Vagina (tissue), 2 donors: ENCODE measurements at regions not wholly inside any gene's neighbourhood (a gene's known extent, or its start where the extent isn't known, plus 50 kb on each side); places are given as distances from the start of the nearest gene placed in this dataset.

Experiments used
- DNase-seq, 2 donors: peaks; one replicate each; pipeline ENCODE4 v3.0.0-alpha.2; 2017; ENCODE audit errors: extremely low spot score in 2 of 2
- H3K27ac ChIP-seq: fragments of 200-600 bp; sonication (generic); one replicate; pipeline ENCODE4 v1.5.1; 2019
- H3K27me3 ChIP-seq: fragments of 200-600 bp; sonication (generic); one replicate; pipeline ENCODE4 v1.5.1; 2019
- H3K36me3 ChIP-seq, 2 donors: fragments of 200-600 bp; sonication (generic); one replicate each; pipeline ENCODE4 v1.5.1; 2017 to 2019
- H3K4me1 ChIP-seq: fragments of 200-600 bp; sonication (generic); one replicate; pipeline ENCODE4 v1.5.1; 2019
- H3K4me3 ChIP-seq, 2 donors: fragments of 200-600 bp; sonication (generic); 1 replicate in 1 of 2; 2 replicates in 1 of 2; pipeline ENCODE4 v1.5.1; 2016 to 2019
- H3K9me3 ChIP-seq: fragments of 200-600 bp; sonication (generic); one replicate; pipeline ENCODE4 v1.5.1; 2019
- POLR2A ChIP-seq, 2 donors: fragments of 450-650 bp; IDR thresholded peaks; one replicate each; pipeline ENCODE4 v1.6.1; 2017; ENCODE audit warnings: antibody characterized with exemption in 2 of 2, mild to moderate bottlenecking in 2 of 2, moderate library complexity in 2 of 2
- POLR2AphosphoS5 ChIP-seq, 2 donors: sonication (generic); formaldehyde crosslinking; IDR thresholded peaks; one replicate each; pipeline ENCODE4 v1.9.0; 2017; ENCODE audit warnings: antibody characterized with exemption in 2 of 2, mild to moderate bottlenecking in 2 of 2, low read depth in 1 of 2; ENCODE audit not compliant: insufficient read depth in 1 of 2
- intact Hi-C: fragments of 100-400 bp; cut with DNase I; formaldehyde crosslinking; loops from one replicate; pipeline ENCODE4 v1.15.1; 2023
- TF ChIP-seq, protein P1 (sequence below), 3 experiments: fragments of 450-650 bp in 2 of 3; fragments of 200-600 bp in 1 of 3; sonication (generic) in 1 of 3; IDR thresholded peaks; one replicate each; pipeline ENCODE4 v1.5.1; 2017 to 2019; ENCODE audit warnings: antibody characterized with exemption in 3 of 3, mild to moderate bottlenecking in 2 of 3, moderate library complexity in 2 of 3

- H3K36me3 ChIP-seq, result no peaks in the 10 kb centered on the region
- no peak for DNase-seq
These were observed 490.3 kb downstream of the PIK3C3 start for GRCh38 chr18:42445359-42445758.

GRCh38 chr18:42446195-42446594, 491.2 kb downstream of the PIK3C3 start:
- Histone ChIP-seq H3K27me3 (no peaks in the 10 kb centered on the region), H3K9me3 (no peaks in the 10 kb centered on the region), H3K4me1 (no peaks in the 10 kb centered on the region), H3K36me3 (no peaks in the 10 kb centered on the region), H3K4me3 (no peak overlapping the region), H3K27ac (no peak overlapping the region)
- intact Hi-C loops, result no loop called here
- no peak for TF ChIP-seq POLR2AphosphoS5 (IDR thresholded peaks at IDR 0.05; ENCODE audit: insufficient read depth in 1 of 2, low read depth in 1 of 2)
- no peak for DNase-seq

More at GRCh38 chr18:42445359-42445758, 490.3 kb downstream of the PIK3C3 start:
- H3K9me3 ChIP-seq, result no peaks in the 10 kb centered on the region
- H3K4me1 ChIP-seq, result no peaks in the 10 kb centered on the region
- H3K27ac ChIP-seq, result no peak overlapping the region
- no peak for TF ChIP-seq POLR2AphosphoS5 (IDR thresholded peaks at IDR 0.05; ENCODE audit: insufficient read depth in 1 of 2, low read depth in 1 of 2)
- TF ChIP-seq, protein P1, sequence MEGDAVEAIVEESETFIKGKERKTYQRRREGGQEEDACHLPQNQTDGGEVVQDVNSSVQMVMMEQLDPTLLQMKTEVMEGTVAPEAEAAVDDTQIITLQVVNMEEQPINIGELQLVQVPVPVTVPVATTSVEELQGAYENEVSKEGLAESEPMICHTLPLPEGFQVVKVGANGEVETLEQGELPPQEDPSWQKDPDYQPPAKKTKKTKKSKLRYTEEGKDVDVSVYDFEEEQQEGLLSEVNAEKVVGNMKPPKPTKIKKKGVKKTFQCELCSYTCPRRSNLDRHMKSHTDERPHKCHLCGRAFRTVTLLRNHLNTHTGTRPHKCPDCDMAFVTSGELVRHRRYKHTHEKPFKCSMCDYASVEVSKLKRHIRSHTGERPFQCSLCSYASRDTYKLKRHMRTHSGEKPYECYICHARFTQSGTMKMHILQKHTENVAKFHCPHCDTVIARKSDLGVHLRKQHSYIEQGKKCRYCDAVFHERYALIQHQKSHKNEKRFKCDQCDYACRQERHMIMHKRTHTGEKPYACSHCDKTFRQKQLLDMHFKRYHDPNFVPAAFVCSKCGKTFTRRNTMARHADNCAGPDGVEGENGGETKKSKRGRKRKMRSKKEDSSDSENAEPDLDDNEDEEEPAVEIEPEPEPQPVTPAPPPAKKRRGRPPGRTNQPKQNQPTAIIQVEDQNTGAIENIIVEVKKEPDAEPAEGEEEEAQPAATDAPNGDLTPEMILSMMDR (IDR thresholded peaks at IDR 0.05), result no peak
- TF ChIP-seq POLR2A (IDR thresholded peaks at IDR 0.05), result no peak
- H3K27me3 ChIP-seq, result no peaks in the 10 kb centered on the region
- intact Hi-C loops, result no loop called here
- no peak overlapping the region for H3K4me3 ChIP-seq

- Histone ChIP-seq H3K36me3 (no peaks in the 10 kb centered on the region), H3K27me3 (no peaks in the 10 kb centered on the region), H3K4me3 (no peak overlapping the region), H3K27ac (no peak overlapping the region), H3K4me1 (no peaks in the 10 kb centered on the region), H3K9me3 (no peaks in the 10 kb centered on the region)
- intact Hi-C loops, result no loop called here
- no peak for DNase-seq
- TF ChIP-seq POLR2A (IDR thresholded peaks at IDR 0.05) (no peak), POLR2AphosphoS5 (IDR thresholded peaks at IDR 0.05; ENCODE audit: insufficient read depth in 1 of 2, low read depth in 1 of 2) (no peak)
- TF ChIP-seq, protein P1 (IDR thresholded peaks at IDR 0.05), result no peak
These were observed 492.7 kb downstream of the PIK3C3 start for GRCh38 chr18:42447688-42448087.

DNA sequence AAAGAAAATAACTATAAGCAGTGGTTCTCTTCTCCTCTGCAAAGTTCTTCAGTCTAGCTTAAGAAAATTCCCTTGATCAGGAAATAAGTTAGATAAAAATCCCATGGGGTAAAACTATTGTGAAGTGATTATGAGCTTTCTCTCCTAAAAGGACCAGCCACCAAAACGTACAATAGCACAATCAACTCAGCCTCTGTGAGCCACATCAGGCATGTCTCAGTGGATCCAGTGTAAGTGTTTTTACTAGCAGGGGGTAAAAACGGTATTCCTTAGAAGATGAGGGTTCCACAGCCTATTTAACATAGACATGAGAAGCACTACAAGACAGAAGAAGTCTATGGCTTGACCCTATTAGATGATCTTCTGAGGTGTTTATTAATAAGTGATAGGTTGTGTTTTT, 503.2 kb downstream of the PIK3C3 start:
- Histone ChIP-seq H3K4me1 (no peaks in the 10 kb centered on the region), H3K36me3 (no peaks in the 10 kb centered on the region), H3K4me3 (no peak overlapping the region), H3K27ac (no peak overlapping the region), H3K27me3 (no peaks in the 10 kb centered on the region), H3K9me3 (no peaks in the 10 kb centered on the region)
- intact Hi-C loops, result no loop called here
- no peak for DNase-seq
- TF ChIP-seq POLR2A (IDR thresholded peaks at IDR 0.05) (no peak), POLR2AphosphoS5 (IDR thresholded peaks at IDR 0.05; ENCODE audit: insufficient read depth in 1 of 2, low read depth in 1 of 2) (no peak)
- TF ChIP-seq, protein P1 (IDR thresholded peaks at IDR 0.05), result no peak

DNA sequence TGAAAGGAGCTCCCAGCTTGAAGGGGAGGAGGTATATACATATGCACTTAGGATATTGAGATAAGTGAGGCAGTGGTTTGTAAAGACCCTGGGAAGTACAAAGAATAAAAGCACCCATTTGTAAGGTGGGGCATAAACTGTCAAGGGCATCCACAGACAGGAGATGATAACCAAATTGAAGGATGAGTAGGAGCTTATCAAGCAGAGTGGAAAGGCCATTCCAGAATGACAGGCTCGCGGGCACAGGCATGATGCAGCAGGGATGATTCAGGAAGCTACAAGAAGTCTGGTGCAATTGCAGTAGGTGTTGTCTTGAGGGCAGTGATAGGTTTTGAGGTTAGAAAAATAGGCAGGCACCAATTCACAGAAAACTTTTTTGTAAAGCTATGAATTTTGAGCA, 504.8 kb downstream of the PIK3C3 start:
- no peak for TF ChIP-seq POLR2AphosphoS5 (IDR thresholded peaks at IDR 0.05; ENCODE audit: insufficient read depth in 1 of 2, low read depth in 1 of 2)
- TF ChIP-seq, protein P1 (IDR thresholded peaks at IDR 0.05), result no peak
- TF ChIP-seq POLR2A (IDR thresholded peaks at IDR 0.05), result no peak
- H3K4me1 ChIP-seq, result no peaks in the 10 kb centered on the region
- H3K27me3 ChIP-seq, result no peaks in the 10 kb centered on the region
- H3K27ac ChIP-seq, result no peak overlapping the region
- no peak for DNase-seq
- no peak overlapping the region for H3K4me3 ChIP-seq
- no peaks in the 10 kb centered on the region for H3K36me3 ChIP-seq
- no peaks in the 10 kb centered on the region for H3K9me3 ChIP-seq
- intact Hi-C loops, result no loop called here
